D341Med (cell line): ENCODE measurements at regions not wholly inside any gene's neighbourhood (a gene's known extent, or its start where the extent isn't known, plus 50 kb on each side); places are given as distances from the start of the nearest gene placed in this dataset.

Experiments
- DNase-seq: peaks from one replicate; pipeline ENCODE4 v3.0.0; 2012; ENCODE audit warnings: low spot score

GRCh38 chr14:38116895-38117294 is 90.8 kb upstream of the SSTR1 start:
- DNase-seq: no peak

GRCh38 chr14:38120109-38120508 is 87.6 kb upstream of the SSTR1 start:
- DNase-seq: no peak

GRCh38 chr14:38121320-38122020 is 86.2 kb upstream of the SSTR1 start:
- no peak for DNase-seq

DNA sequence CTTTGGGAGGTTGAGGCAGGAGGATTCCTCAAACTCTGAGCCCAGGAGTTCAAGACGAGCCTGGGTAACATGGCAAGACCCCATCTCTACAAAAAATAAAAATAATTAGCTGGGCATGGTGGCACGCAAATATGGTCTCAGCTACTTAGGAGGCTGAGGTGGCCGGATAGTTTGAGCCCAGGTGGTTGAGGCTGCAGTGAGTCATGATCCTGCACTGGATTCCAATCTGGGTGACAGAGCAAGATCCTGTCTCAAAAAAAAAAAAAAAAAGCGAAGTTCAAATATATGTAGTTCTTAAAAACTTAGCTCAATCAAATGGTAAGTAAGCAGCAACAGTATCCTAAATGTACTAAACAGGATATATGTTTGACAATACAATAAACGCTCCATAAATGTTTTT is 85.5 kb upstream of the SSTR1 start:
- DNase-seq: no peak

DNA sequence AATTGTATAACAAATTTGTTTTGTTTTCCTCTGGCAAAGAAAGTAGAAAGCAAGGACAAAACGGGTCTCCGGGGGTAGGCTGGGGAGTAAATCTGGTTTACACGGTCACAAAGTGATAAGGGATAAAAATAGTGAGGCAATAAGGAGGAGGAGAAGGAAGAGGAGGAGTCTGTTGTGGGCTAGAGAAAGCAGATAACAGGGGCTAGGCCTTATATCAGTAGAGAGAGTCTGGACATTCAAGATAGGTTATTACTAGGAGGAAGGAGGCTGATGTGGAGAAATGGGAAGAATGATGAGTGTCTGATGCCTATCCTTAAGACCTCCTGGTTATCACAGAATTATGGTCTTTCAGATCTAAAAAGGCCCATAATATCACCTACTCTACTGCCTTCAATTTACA is 83.2 kb upstream of the SSTR1 start:
- DNase-seq: no peak

DNA sequence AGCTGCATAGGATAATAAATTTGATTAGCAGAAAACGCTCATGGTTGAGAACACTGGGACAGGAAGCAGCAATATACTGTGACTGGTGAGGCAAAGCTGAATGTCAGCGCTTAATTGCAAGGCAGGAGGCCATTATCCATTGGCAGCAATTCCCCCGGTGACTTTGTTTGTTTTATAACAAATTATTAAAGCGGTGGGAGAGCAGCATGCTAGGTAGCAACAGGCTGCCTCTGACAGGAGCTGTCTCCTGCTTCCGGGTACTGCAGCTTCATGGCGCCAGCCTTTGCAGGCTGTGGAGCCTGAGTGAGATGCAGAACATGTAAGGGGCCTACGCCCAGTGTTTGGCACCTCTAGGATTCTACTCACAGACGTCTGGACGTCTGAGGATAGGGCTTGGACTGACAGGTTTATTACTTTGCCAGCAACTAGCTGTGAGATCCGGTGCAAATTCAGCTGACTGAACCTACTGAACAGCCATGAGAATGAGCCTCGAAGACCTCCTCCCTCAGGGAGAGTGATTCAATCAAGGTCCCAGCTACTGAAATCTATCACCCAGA is 82.1 kb upstream of the SSTR1 start:
- no peak for DNase-seq

DNA sequence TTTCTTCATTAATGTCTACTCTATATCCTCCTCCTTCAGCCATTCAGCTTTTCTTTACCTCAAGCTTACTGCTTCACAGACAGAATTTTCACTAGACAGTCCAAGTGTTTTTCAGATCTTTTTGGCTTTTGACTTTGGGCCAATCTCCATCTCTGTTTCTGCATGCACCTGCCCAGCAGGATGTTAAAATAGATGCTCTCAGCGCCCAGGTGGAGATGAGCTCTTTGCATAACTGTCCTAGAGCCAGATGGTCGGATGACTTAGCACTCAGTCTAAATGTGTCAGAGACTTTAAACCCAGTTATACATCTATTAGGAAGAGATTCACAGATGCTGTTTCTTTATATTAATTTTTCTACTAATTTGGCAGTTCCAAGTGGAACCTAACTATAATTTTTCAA is 80.3 kb upstream of the SSTR1 start:
- DNase-seq: no peak

DNA sequence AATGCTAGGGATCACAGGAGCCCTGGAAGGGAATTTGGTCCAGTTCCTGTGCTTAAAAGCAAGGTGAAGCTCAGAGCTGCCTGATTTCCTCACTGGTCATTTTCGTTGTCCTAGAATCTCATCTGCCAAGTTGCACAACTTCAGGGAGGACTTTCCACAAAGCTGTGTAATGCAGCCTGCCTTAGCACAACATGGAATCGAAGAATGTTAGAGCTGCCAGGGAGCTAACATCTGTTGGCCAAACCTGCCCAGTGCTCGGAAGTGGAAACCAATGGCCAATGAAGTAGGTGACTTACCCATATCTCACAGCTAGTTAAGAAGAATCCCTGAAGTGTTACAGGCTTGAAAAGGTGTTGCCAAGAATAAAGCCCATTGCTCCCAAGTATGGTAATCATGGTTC is 79.9 kb upstream of the SSTR1 start:
- no peak for DNase-seq

- DNase-seq: no peak
These were observed 79.1 kb upstream of the SSTR1 start for GRCh38 chr14:38128640-38129039.

DNA sequence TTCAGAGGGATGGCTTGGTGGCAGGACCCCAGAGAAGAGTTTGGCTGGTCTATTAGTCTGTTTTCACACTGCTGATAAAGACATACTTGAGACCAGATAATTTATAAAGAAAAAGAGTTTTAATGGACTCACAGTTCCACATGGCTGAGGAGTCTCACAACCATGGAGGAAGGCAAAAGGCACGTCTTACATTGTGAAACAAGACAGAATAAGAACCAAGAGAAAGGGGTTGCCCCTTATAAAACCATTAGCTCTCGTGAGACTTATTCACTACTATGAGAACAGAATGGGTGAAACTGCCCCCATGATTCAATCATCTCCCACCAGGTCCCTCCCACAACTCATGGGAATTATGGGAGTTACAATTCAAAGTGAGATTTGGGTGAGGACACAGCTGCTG is 78.5 kb upstream of the SSTR1 start:
- no peak for DNase-seq

DNA sequence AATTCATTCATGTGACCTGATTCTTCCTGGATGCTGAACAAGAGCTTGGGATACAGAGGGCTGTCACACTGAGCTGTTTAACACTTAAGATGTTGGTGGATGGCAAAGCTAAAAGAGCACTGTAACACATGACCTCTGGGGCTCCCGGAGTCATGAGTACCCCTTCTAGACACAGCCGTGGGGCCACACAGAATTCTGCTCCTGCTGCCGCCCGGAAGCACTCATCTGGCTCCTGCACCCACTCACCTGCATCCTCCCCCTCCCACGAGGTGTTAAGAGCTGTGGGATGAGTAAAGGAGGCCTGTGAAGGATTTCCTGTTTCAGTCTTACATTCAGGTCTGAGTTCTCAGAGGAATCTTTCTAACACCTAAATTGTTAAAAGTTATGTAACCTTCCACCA is 78.0 kb upstream of the SSTR1 start:
- DNase-seq: no peak

- no peak for DNase-seq
These were observed 73.2 kb upstream of the SSTR1 start for GRCh38 chr14:38134416-38135030.

GRCh38 chr14:38135106-38135867 is 72.4 kb upstream of the SSTR1 start:
- no peak for DNase-seq

DNA sequence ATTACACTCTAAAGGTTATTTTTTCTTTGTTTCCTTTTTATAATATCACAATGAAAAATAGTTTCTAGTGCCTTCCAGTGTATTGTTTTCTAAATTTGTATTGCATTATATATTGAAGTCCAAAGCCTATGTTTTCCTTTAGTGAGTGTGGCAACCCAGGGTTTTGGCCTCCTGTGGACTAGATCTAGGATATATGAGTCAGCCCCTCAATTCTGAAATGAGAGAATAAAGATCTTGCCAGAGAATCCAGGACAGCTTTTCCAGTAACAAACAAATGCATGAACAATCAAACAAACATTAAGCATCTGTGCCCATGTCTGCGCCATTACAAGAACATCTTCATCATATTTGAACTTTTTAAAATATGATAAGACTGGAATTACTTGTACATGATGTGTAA is 70.7 kb upstream of the SSTR1 start:
- no peak for DNase-seq

DNA sequence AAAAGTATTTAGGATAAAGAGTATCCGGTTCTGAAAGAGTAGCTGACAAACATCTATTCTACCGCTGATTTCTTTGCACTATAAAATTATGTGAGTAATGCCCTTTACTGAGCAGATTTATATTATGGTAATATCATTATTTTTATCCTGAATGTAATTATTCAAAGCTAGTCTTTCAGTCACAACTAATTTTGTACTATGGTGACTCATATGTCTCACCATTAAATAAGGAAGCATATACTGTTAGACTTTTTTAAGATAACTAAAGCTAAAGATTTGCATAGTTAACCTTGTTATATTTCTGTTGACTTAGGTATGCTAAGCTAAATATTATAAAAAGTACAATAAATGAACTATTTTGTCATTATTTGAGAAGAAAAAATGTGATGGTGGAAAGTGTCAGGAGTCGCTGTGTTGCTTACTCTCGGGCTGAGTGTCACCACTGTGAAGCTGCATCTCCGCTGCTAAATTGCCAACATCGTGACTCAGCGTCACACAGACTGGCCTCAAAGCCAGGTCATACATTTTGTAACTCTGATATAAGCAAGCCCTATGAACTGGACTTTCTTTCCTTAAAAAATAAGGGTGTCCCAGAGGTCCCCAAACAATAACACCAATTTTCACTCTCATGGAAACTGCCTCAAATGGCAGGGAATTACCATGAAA is 69.1 kb upstream of the SSTR1 start:
- DNase-seq: no peak

- no peak for DNase-seq
These were observed 67.8 kb upstream of the SSTR1 start for GRCh38 chr14:38139926-38140325.

- no peak for DNase-seq
These were observed 64.5 kb upstream of the SSTR1 start for GRCh38 chr14:38143170-38143569.

DNA sequence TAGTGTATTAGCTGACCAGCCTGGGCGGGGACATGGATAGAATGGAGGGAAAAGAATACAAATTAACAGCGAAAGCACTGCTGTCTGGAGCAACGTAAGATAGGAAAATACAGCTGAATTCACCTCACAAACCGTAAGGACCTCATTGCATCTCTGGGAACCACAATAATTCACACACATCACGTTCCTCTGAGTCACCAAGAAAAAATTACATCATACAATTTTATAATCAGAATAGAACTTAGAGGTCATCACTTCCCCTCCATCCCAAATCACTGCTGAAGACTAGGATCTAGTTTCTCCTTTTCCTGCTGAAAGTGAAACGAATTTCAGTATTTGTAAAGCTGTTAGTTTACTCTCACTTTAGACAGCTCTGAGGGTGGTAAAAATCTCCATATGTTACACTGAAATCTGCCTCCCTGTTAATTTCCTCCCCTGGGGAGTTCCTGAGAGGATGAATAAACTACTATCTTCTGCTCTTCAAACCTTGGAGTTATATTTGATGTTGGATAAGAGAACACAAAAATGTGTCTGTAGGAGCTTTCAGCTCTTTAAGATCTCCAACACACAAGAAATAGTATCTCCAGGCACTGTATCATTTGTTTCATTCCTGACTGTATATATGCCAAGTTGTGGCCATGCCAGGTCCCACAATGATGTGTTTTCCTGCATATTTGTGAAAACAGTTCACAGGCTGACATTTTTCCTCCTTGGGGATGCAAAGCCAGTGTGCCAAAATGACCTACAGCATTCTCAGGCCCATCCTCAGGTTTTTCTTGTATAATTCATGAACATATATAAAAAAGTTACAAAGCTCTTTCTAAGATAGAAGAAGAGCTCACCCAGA is 63.8 kb upstream of the SSTR1 start:
- DNase-seq: no peak

DNA sequence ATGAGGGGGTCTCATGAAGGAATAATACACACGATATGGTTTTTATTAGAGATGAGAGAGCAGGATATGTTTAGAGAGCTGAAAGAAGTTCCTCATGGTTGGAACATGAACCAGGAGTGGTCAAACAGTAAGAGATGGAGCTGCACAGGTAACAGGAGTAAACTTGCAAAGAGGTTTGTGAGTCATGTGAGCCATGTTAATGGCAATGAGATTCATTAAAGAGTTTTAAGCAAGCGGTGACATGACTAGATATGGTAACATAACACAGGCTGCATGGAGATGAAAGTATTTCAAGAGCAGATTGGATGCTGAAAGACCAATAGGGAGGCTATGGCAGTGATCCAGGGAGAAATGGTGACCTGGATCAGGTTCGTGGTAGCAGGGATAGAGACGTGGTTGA is 62.6 kb upstream of the SSTR1 start:
- no peak for DNase-seq

DNA sequence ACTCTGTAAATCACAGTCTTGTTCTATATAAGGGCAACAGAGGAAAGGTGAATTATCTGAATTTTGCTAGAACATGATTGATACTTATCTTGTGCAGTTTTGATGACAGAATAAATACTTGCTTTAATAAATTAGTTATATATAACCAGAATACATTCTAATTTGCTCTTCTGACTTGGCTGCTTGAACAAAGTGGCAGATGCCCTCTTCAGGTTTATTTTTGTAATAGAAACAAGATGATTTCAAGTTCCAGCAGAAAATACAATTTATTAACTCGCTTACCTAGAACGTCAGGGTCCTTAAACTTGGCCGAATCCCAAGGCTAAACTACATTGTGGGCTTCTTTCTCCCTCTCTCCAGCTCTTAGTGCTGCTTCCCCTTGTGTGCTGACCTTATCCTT is 57.6 kb upstream of the SSTR1 start:
- no peak for DNase-seq
